Astrocyte (in vitro differentiated cells and primary cell): ENCODE measurements at regions not wholly inside any gene's neighbourhood (a gene's known extent, or its start where the extent isn't known, plus 50 kb on each side); places are given as distances from the start of the nearest gene placed in this dataset.

Experiments used
- EZH2 ChIP-seq: IDR thresholded peaks from 2 replicates; pipeline ENCODE4 v1.6.1; 2012; ENCODE audit warnings: mild to moderate bottlenecking, low read length, inconsistent platforms; ENCODE audit not compliant: insufficient read depth
- TF ChIP-seq, protein P1 (sequence below): IDR thresholded peaks from 2 replicates; pipeline ENCODE4 v1.5.1; 2011; ENCODE audit warnings: low read depth, mild to moderate bottlenecking, inconsistent platforms, low read length, moderate library complexity; ENCODE audit not compliant: insufficient read depth

DNA sequence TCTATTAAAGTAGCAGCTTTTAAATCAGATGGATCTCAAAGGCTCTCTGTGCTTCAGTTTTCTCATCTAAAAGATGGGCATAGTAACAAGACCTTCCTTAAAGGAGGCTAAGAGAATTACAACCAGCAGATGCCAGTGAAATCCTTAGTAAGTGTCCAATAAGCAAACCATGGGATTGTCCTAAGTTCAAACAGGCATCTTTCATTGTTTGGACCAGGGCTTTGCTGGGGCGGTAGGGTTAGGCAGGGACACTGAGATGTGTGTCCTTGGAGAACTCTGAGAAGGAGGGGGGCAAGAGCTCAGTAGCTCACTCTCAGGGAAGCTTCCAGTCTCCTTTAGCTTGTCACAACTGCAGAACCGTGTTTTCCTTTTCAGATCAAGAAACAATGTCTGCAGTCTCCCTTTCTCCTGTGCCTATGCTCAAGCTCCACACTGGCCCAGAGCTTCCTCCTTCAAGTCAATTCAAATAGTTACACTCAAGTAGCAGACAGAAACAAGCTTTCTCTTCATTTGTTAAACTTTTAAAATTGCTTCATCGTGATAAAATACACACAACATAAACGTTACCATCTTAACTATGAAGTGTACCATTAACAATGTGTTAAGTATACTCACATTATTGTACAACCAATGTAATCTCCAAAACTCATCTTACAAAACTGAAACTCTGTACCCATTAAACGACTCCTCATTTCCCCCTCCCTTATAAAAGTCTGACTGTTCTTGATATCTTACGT, 216.2 kb downstream of the PIK3R1 start:
- TF ChIP-seq, protein P1, sequence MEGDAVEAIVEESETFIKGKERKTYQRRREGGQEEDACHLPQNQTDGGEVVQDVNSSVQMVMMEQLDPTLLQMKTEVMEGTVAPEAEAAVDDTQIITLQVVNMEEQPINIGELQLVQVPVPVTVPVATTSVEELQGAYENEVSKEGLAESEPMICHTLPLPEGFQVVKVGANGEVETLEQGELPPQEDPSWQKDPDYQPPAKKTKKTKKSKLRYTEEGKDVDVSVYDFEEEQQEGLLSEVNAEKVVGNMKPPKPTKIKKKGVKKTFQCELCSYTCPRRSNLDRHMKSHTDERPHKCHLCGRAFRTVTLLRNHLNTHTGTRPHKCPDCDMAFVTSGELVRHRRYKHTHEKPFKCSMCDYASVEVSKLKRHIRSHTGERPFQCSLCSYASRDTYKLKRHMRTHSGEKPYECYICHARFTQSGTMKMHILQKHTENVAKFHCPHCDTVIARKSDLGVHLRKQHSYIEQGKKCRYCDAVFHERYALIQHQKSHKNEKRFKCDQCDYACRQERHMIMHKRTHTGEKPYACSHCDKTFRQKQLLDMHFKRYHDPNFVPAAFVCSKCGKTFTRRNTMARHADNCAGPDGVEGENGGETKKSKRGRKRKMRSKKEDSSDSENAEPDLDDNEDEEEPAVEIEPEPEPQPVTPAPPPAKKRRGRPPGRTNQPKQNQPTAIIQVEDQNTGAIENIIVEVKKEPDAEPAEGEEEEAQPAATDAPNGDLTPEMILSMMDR = no peak
- TF ChIP-seq EZH2 = no peak
